CD4-positive, alpha-beta T cell treated with Interferon gamma for 1 hour (primary cell): ENCODE measurements at regions not wholly inside any gene's neighbourhood (a gene's known extent, or its start where the extent isn't known, plus 50 kb on each side); places are given as distances from the start of the nearest gene placed in this dataset.

Source experiments
- DNase-seq: peaks from one replicate; pipeline ENCODE4 v3.0.0-alpha.2; 2020

GRCh38 chr2:6301426-6301825 lies 564.3 kb downstream of the CMPK2 start:
- no peak for DNase-seq

- no peak for DNase-seq
Measured at GRCh38 chr2:6308986-6309385, 556.7 kb downstream of the CMPK2 start.

- DNase-seq = no peak
Measured at GRCh38 chr2:6309415-6310255, 556.1 kb downstream of the CMPK2 start.

- DNase-seq = no peak
Measured at GRCh38 chr2:6310256-6311215, 555.2 kb downstream of the CMPK2 start.

GRCh38 chr2:6312367-6312766 lies 553.3 kb downstream of the CMPK2 start:
- no peak for DNase-seq

- DNase-seq = no peak
Measured at GRCh38 chr2:6314218-6314960, 551.3 kb downstream of the CMPK2 start.

- no peak for DNase-seq
Measured at GRCh38 chr2:6325616-6326015, 540.1 kb downstream of the CMPK2 start.

- DNase-seq = no peak
Measured at GRCh38 chr2:6326958-6327357, 538.7 kb downstream of the CMPK2 start.

GRCh38 chr2:6336752-6337471 lies 528.8 kb downstream of the CMPK2 start:
- DNase-seq = no peak

- no peak for DNase-seq
Measured at GRCh38 chr2:6337472-6337820, 528.3 kb downstream of the CMPK2 start.

GRCh38 chr2:6341588-6342129 lies 524.0 kb downstream of the CMPK2 start:
- no peak for DNase-seq

- no peak for DNase-seq
Measured at GRCh38 chr2:6342273-6342920, 523.3 kb downstream of the CMPK2 start.

- DNase-seq = no peak
Measured at GRCh38 chr2:6343076-6343475, 522.6 kb downstream of the CMPK2 start.

GRCh38 chr2:6352247-6352646 lies 513.5 kb downstream of the CMPK2 start:
- DNase-seq = no peak

- no peak for DNase-seq
Measured at GRCh38 chr2:6352906-6353515, 512.7 kb downstream of the CMPK2 start.

- DNase-seq = no peak
Measured at GRCh38 chr2:6353669-6354068, 512.0 kb downstream of the CMPK2 start.

- no peak for DNase-seq
Measured at GRCh38 chr2:6354546-6354945, 511.2 kb downstream of the CMPK2 start.

GRCh38 chr2:6355886-6356761 lies 509.6 kb downstream of the CMPK2 start:
- no peak for DNase-seq

- DNase-seq = no peak
Measured at GRCh38 chr2:6358546-6358945, 507.2 kb downstream of the CMPK2 start.

GRCh38 chr2:6358985-6359384 lies 506.7 kb downstream of the CMPK2 start:
- DNase-seq = no peak
